ENCODE measurements at regions not wholly inside any gene's neighbourhood (a gene's known extent, or its start where the extent isn't known, plus 50 kb on each side); places are given as distances from the start of the nearest gene placed in this dataset.

DNA sequence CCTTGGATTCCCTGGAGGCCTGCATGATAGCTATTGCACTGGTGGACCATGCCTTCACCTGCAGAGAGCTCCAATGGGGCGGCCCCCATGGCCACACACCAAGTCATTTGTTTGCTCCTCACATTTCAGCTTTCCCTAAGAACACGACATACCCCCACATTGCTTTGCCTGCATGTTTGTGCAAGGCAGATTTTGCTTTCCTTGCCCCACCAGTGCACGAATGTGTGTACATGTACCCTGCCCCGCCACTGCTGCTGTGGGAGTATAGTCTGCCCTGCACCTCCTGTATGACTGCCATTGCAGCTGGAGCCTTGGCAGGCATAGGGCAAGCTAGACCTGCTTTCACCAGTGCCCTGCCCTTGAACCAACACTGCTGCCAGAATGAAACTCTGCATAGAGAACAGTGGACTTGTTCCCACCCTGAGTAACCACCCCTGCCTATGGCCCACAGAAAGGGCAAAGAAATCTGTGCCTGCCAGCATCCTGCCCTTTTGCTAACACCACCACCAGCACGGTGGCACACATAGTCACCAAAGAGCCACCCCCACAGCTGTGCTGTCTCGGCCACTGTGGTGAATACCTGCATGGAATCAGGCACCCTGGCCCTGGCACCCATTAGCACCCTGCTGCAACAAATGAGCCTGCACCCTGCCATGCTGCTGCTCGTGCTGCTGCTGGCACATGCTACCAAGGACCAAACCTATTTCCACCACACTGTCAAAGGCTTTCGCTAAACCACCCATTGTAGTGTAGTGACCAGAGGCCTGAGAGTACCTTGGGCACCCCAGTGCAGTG lies 661.7 kb upstream of the FAM241A start:
- TF ChIP-seq EP300 (IDR thresholded peaks at IDR 0.05): no peak
- no peak for TF ChIP-seq POLR2A (IDR thresholded peaks at IDR 0.05)
- no peak for TF ChIP-seq POLR2AphosphoS5 (IDR thresholded peaks at IDR 0.05)
- TF ChIP-seq, protein P1, sequence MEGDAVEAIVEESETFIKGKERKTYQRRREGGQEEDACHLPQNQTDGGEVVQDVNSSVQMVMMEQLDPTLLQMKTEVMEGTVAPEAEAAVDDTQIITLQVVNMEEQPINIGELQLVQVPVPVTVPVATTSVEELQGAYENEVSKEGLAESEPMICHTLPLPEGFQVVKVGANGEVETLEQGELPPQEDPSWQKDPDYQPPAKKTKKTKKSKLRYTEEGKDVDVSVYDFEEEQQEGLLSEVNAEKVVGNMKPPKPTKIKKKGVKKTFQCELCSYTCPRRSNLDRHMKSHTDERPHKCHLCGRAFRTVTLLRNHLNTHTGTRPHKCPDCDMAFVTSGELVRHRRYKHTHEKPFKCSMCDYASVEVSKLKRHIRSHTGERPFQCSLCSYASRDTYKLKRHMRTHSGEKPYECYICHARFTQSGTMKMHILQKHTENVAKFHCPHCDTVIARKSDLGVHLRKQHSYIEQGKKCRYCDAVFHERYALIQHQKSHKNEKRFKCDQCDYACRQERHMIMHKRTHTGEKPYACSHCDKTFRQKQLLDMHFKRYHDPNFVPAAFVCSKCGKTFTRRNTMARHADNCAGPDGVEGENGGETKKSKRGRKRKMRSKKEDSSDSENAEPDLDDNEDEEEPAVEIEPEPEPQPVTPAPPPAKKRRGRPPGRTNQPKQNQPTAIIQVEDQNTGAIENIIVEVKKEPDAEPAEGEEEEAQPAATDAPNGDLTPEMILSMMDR (IDR thresholded peaks at IDR 0.05): no peak
- no peaks in the 10 kb centered on the region for H3K9me3 ChIP-seq
- ATAC-seq: no peak

GRCh38 chr4:111492496-111492895 lies 652.8 kb upstream of the FAM241A start:
- Histone ChIP-seq H3K36me3 (no peaks in the 10 kb centered on the region), H3K4me3 (no peak overlapping the region), H3K4me1 (no peaks in the 10 kb centered on the region), H3K27me3 (no peaks in the 10 kb centered on the region), H3K27ac (no peak overlapping the region), H3K9me3 (no peaks in the 10 kb centered on the region)
- TF ChIP-seq, protein P1 (IDR thresholded peaks at IDR 0.05): no peak
- no peak for TF ChIP-seq EP300 (IDR thresholded peaks at IDR 0.05)
- TF ChIP-seq POLR2AphosphoS5 (IDR thresholded peaks at IDR 0.05): no peak
- no peak for TF ChIP-seq POLR2A (IDR thresholded peaks at IDR 0.05)
- WGBS, 2 donors (ENCODE audit: low coverage in 1 of 2): 21 to 43% methylated on average over 1 of the region's 1 CpG
- ATAC-seq: no peak

More for the DNA sequence above, 661.7 kb upstream of the FAM241A start:
- no peaks in the 10 kb centered on the region for H3K27me3 ChIP-seq
- H3K4me1 ChIP-seq: no peaks in the 10 kb centered on the region
- no peak overlapping the region for H3K27ac ChIP-seq
- H3K4me3 ChIP-seq: no peak overlapping the region
- WGBS, 2 donors (ENCODE audit: low coverage in 1 of 2): 90% methylated on average over 2 of the region's 8 CpGs; no CpG with 5 or more reads in 1 of the 2 donors
- no peaks in the 10 kb centered on the region for H3K36me3 ChIP-seq

- H3K27ac ChIP-seq: no peak overlapping the region
- 68 to 72% methylated on average over 2 of the region's 2 CpGs for WGBS, 2 donors (ENCODE audit: low coverage in 1 of 2)
- no peak for TF ChIP-seq POLR2A (IDR thresholded peaks at IDR 0.05)
- TF ChIP-seq, protein P1 (IDR thresholded peaks at IDR 0.05): no peak
- no peak for TF ChIP-seq POLR2AphosphoS5 (IDR thresholded peaks at IDR 0.05)
- no peak for TF ChIP-seq EP300 (IDR thresholded peaks at IDR 0.05)
- H3K4me3 ChIP-seq: no peak overlapping the region
- no peak for ATAC-seq
- H3K27me3 ChIP-seq: no peaks in the 10 kb centered on the region
- no peaks in the 10 kb centered on the region for H3K36me3 ChIP-seq
- no peaks in the 10 kb centered on the region for H3K9me3 ChIP-seq
- no peaks in the 10 kb centered on the region for H3K4me1 ChIP-seq
Observed at GRCh38 chr4:111494471-111494870, 650.8 kb upstream of the FAM241A start.

GRCh38 chr4:111494971-111495370 lies 650.3 kb upstream of the FAM241A start:
- no peaks in the 10 kb centered on the region for H3K4me1 ChIP-seq
- H3K27ac ChIP-seq: no peak overlapping the region
- no peaks in the 10 kb centered on the region for H3K36me3 ChIP-seq
- H3K4me3 ChIP-seq: no peak overlapping the region
- no peak for ATAC-seq
- H3K27me3 ChIP-seq: no peaks in the 10 kb centered on the region
- H3K9me3 ChIP-seq: no peaks in the 10 kb centered on the region
- 17 to 43% methylated on average over 1 of the region's 1 CpG for WGBS, 2 donors (ENCODE audit: low coverage in 1 of 2)
- TF ChIP-seq POLR2A (IDR thresholded peaks at IDR 0.05) (no peak), POLR2AphosphoS5 (IDR thresholded peaks at IDR 0.05) (no peak), EP300 (IDR thresholded peaks at IDR 0.05) (no peak)
- TF ChIP-seq, protein P1 (IDR thresholded peaks at IDR 0.05): no peak

- Histone ChIP-seq H3K27me3 (no peaks in the 10 kb centered on the region), H3K9me3 (no peaks in the 10 kb centered on the region), H3K4me3 (no peak overlapping the region), H3K36me3 (no peaks in the 10 kb centered on the region), H3K4me1 (no peaks in the 10 kb centered on the region), H3K27ac (no peak overlapping the region)
- WGBS, 2 donors (ENCODE audit: low coverage in 1 of 2): 32 to 33% methylated on average over 3 of the region's 3 CpGs
- no peak for ATAC-seq
- TF ChIP-seq, protein P1 (IDR thresholded peaks at IDR 0.05): no peak
- TF ChIP-seq POLR2A (IDR thresholded peaks at IDR 0.05): no peak
- no peak for TF ChIP-seq POLR2AphosphoS5 (IDR thresholded peaks at IDR 0.05)
- no peak for TF ChIP-seq EP300 (IDR thresholded peaks at IDR 0.05)
Observed at GRCh38 chr4:111499291-111499690, 646.0 kb upstream of the FAM241A start.
